HG03280 (cell line): ENCODE measurements at regions not wholly inside any gene's neighbourhood (a gene's known extent, or its start where the extent isn't known, plus 50 kb on each side); places are given as distances from the start of the nearest gene placed in this dataset.

Experiments
- ATAC-seq: cut with Tn5 transposase; IDR thresholded peaks from one replicate; pipeline ENCODE4 v1.9.1; 2021; ENCODE audit warnings: mild to moderate bottlenecking, moderate library complexity; ENCODE audit not compliant: unreplicated experiment

DNA sequence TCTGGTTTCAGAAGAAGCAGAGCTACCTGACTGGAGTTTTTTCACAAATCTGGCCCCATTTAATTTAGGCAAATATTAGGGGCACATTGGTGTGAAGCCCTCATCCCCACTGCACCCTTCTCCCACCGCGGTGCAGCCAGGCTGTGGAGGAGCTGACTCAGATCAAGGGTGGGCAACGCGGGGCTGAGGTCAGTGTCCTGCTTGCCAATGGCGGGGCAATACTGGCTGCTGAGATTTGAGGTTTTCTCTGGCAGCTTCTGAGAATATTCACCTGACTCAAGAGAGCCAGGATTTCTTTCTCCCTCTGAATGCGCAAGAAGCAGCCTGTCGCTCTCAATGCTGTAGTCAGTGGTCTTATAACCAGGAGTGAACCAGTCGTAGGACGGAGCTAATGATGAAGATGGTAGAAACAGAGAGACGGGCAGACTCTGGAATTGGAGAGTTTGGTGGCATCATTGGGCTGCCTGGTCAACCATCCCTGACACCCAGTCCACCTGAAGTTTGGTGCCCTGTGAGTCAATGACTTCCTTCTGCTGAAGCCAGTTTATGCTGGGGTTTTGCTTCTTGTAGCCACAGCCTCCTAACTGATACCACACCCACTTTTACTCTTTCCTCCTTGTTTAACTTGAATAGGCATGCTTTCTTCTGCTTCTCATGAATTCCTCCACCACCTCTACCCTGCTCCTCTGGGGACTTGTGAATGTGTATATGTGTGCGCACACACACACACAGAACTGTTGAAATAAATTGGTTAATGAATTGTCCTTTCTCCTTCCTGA, 123.7 kb upstream of the CTBP2 start:
- no peak for ATAC-seq

DNA sequence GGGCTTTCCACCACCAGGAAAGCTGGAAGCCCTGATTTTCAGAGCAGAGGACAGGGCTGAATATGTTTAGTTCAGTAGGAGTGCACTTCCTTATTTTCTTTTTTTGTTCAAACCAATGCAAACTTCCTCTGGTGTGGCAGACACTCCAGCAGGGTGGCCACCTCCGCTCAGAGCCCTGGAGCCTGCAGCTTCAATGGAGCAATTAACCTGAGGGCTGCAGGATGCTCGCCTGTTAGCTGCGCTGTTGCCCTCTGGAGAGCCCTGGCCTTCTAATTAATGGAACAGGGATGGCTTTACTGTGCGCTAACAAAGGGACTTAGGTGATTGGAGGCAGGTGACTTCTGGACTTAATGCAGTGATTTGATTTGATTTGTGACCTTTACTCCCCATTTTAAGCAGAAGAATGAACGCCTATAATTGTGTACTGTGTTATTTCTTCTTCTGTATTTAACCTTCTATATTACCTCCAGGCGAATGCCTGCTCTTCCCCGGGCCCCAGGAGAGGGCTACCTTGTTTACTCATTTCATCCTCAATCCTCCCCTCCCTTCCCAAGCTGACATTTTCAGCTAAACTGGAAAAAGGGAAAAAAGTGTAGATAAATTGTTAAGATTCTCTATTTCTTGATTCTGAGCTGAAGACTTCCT, 123.0 kb upstream of the CTBP2 start:
- ATAC-seq: no peak

DNA sequence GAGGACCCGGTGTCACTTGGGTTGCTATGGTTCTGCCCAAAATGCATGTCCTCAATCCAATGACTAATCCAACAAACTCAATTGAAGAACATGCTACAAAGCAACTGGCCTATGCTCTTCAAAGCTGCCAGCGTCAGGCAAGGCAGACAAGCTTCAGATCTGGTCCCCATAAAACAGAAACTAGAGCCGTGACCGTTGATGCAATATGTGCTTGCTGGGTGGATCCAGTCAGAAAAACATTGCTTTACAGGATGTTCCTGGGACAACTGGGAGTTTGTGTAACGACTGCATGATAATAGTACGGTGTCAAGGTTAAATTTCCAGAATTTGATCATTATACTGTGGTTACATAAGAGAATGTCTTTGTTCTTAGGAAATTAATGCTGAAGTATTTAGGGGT, 120.7 kb upstream of the CTBP2 start:
- ATAC-seq: no peak

DNA sequence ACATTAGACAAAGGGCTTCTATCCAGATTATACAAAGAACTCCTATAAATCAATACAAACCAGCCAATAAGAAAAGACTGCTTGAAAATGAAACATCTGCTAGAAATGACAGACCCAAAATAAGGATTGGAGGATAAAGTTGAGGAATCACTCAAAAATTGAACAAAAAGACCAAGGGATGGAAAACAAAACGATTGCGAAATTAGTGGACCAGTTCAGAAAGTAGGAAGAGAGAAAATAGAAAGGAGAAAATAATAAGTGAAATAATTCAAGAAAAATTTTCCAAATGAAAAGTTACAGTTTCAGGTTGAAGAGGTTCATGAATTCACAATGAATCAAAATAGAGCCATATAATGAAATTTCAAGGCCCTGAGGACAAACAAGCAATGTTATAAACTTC, 115.8 kb upstream of the CTBP2 start:
- no peak for ATAC-seq

DNA sequence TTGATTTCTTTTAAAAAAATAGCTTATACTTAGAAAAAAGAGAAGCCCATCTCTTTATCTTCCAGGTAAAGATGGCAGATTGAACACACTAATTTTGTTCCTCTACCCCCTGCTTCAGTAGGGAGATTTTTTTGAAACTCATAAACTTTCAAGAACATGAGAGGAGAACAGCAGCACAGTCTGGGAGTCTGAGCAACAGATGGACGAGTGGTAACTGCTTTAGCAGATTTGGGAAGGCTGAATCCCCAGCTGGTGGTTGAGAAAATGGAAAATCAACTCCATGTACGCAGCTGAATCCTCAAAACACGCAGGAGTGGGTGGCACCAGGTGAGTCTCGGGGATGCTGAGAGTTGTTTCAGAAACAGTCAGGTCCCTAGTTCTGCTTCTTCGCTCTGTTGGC, 114.6 kb upstream of the CTBP2 start:
- ATAC-seq: no peak

DNA sequence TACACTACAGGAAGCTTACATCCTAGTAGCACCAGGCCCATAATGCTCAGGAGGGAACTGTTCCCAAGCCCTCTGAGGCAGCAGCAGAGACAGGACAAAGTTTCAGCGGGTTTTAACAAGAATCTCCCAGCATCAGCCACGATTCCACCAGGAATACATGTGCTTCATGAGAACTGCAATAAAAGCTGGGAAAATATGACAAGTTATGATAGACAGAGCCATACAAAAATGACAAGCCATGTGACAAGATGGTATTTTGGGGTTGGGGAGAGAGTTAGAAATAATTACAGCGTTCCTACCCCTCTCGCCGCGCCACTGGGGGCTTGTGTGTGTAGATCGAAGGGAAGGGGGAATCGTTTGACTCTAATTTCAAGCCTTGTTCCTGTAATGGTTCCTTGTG, 112.7 kb upstream of the CTBP2 start:
- no peak for ATAC-seq

DNA sequence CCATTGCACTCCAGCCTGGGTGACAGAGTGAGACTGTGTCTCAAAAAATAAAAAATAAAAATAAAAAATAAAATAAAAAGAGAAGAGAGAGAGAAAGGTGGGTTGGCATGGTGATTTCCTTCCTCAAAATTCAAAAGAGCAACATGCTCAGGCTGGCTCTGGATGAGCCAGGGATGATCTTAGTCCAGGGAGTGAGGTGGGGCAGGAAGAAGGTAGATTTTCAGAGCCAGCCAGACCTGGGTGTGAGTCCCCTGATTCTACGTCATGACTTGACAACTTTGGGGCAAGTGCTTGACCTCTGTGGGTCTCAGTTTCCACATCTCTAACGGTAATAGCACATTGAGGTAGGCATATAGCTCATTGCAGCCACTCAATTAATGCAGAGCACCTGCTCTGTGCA, 109.4 kb upstream of the CTBP2 start:
- ATAC-seq: no peak

DNA sequence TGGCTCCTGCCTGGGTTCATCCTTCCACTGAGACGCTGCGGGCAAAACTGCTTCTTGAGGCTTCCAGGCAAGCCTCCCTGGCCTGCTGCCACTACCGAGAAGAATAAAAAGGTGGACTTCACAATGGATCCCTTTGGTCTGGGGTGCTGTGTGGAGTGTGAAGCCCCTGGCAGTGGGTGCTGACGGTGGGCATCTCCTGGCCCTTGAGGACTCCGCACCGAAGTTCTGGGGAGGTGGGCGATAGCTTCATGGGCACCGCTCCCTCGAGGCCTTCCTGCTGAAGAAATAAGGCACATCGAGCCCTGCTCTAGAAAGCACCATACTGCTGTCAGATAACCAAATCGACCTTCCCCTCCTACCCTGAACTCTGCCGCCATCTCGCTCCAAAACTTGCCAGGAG, 106.6 kb upstream of the CTBP2 start:
- no peak for ATAC-seq

DNA sequence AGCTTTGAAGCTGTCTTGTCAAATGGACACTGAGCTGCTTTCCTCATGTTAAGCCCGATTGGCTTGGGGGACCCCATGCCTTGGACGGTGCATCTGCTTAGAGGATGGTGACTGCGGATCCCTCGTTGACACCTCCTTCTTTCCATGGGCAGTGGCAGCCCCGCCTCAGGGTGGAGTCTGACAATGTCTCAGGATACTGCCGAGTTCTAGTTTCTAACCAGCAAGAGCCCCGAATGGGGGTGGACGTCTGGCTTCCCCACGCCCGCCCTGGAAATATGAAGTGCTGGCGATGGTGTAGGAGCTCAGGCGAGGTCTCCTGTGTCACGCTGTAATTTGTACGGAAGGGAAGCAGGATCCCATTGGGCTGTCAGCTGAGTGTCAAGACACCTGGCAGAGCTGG, 106.2 kb upstream of the CTBP2 start:
- ATAC-seq: no peak

DNA sequence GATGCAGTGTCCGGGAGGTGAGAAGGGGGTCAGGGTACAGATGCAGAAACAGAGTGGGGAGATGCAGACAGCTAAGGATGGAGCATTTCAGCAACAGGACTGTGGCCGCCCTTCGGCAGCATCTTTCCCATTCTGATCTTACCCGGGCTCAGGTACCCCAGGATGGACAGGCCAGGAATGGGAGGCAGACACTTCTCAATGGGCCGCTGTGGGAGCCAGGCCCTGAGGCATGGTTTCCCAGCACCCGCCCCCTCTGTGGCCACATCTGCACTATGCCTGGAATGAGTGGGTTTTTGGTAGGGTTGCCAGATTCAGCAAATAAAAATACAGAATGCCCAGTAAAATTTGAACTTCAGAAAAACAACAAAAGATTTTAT, 105.2 kb upstream of the CTBP2 start:
- ATAC-seq: no peak

DNA sequence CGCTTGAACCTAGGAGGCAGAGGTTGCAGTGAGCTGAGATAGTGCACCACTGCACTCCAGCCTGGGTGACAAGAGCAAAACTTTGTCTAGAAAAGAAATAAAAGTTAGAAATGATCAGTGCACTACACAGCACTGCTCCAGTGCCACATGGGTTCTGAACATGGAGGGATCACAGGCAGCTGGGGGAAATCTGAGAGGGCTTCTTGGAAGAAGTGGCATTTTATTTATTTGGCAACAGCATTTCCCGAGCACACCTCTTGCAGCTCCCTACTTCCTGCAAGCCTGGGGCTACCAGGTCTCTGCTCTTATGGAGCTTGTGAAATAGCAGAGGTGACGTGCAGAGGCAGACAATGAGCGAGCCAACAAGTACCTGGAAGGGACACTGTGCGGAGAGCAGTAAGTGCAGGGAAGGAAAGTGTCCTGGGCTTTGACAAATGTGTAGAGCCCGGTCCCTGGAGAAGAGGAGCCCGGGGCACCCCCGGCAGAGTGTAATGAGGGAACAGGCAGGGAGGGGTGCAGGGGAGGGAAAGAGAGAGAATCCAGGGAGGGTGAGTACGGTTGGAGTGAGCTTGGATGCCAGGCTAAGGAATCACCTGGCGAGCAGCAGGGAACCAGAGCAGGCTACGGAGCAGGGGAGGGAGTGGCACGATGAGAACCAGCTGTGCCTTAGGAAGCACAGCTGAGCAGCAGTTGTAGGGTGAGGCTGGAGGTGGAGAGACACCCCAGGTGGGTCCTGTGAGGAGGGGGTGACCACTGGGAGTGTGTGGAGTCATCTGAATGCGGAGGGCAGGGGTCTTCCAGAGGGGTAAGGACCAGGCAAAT, 104.6 kb upstream of the CTBP2 start:
- no peak for ATAC-seq

DNA sequence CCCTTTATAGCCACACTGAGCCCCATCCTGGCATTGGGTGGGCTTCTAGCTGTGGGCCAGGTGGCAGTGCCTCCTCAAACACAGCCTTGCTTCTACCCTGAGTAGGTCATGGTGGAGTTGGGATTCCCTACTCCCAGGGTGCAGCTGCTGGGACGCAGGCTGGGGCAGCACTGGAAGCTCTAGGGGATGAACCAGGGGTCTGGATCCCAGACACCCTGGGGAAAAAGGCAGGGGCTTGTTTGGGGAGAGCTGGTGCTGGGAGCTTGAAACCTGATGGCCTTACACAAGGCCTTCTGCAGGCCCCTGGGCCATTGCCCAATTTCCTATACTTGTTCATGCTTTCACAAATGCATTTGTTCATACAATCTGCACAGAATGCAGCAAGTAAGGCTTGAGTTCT, 103.7 kb upstream of the CTBP2 start:
- ATAC-seq: no peak

DNA sequence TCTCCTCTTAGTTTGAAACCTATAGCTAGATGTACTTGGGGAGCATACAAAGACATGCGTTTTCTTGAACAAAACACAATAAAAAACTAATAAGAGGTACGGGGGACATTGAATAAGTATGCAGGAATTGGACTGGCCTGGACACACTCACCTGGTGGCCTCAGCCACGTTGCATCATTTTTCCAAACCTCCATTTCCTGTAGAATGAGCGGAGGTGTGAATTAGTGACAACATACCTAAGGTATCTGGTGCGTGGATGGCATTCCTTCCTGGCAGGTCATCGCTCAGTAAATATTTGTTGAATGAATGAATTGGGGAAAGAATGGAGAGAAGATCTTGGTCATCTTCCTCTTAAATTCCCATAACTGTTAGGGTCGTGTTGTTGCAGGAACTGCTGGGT, 103.2 kb upstream of the CTBP2 start:
- no peak for ATAC-seq

DNA sequence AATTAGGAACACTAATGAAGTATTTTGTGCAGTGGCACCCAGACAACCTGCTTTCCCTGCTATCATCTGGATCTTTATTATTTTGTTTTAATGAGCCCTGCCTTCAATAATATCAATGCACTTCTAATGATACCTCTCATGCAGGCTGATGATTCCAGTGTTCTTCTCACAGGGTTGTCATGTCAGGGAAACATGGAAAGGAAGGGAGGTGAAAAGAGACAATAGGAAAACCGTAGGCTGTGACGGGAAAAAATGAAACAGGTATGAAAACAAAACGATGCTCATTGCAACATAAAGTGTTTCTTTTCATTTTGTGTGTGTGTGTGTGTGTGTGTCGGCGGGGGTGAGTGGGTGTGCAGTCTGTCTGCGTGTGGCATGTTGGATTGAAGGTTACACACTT, 102.6 kb upstream of the CTBP2 start:
- ATAC-seq: no peak

DNA sequence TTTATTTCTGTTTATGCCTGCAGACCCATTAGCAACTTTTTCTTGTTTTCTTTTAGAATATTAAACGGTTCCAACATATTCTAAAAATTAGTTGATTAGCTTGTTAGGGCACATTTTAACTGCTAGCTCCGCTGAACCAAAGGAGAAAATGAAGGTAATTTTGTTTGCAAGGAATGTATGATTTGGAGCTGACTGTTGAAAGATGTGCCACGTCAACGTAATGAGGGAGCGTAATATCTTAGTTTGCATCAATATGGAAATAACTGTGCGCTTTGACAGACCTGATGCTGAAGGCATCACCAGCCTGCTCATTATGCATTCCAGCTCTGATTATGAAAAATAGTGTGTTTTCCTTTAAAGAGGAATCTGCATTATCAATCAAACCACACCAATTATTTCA, 102.0 kb upstream of the CTBP2 start:
- ATAC-seq: no peak

DNA sequence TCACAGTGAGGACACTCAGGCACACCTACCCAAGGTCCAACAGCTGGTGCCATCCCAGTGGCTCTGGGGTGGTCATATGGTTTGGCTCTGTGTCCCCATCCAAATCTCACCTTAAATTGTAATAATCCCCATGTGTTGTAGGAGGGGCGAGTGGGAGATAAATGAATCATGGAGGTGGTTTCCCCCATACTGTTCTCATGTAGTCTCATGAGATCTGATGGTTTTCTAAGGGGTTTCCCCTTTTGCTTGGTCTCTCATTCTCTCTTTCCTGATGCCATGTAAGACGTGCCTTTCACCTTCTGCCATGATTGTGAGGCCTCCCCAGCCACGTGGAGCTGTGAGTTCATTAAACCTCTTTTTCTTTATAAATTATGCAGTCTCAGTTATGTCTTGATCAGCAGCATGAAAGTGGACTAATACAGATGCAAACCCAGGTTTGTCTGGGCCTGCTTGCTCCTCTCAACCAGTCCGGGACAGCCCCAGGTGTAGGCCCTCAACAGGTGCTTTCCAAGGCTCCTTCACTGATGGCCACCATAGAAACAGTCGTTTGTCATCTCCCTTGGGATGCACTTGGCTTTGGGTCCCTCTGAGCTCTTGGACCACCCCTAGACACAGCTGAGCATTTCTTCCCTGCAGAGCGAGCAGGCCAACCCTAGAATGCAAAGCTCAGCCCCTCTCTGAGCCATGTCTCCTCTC, 101.3 kb upstream of the CTBP2 start:
- ATAC-seq: no peak

DNA sequence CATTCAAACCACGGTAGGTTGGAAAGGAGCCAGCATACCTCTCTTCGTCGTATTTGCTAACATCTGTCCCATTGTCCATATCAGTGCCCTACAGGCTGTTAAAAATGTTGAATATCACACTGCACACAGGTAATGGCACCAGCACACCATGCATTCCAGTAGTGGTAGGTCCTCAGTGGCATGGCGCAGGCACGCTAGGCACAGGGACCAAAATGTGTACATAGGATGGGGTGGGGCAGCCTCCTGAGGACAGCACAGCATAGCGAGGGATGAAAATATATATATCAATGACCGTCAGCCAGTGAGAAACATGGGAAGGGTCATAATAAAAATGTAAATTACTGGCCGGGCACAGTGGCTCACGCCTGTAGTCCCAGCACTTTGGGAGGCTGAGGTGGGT, 99.9 kb upstream of the CTBP2 start:
- ATAC-seq: no peak

DNA sequence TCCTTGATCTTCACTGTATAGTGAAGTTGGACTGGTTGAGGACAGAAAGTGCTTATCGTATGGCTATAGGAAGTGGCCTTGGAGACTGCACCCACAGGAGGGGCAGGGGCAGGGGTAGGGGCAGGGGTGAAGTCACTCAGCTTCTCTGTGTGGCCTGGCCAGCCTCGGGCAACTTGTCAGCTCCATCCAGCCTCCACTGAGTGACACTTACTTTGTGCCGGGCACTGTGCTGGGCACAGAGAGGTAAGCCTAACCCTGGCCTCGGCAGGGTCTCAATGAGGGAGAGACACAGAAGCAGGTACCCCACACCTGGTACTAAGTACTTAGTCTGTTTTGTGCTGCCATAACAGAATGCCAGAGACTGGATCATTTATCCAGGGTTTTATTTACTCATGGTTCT, 99.3 kb upstream of the CTBP2 start:
- no peak for ATAC-seq

DNA sequence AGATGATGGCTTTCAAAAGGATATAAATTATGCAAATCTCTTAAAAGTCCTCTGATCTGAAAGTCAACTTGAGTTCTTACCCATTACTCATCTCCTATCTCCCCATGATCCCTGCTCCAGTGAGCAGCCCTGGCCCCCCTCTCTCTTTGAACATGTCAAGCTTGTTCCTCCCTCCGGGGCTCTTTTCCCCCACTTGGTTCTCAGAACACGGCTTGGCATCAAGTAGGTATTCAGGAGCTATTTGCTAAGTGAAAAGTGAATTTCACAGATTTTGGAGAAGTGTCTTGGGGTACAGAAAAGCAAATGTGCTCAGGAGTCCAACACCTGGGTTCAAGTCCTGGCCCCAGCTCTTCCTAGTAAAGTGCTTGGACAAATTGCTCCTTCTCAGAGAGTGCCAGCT, 98.3 kb upstream of the CTBP2 start:
- no peak for ATAC-seq

DNA sequence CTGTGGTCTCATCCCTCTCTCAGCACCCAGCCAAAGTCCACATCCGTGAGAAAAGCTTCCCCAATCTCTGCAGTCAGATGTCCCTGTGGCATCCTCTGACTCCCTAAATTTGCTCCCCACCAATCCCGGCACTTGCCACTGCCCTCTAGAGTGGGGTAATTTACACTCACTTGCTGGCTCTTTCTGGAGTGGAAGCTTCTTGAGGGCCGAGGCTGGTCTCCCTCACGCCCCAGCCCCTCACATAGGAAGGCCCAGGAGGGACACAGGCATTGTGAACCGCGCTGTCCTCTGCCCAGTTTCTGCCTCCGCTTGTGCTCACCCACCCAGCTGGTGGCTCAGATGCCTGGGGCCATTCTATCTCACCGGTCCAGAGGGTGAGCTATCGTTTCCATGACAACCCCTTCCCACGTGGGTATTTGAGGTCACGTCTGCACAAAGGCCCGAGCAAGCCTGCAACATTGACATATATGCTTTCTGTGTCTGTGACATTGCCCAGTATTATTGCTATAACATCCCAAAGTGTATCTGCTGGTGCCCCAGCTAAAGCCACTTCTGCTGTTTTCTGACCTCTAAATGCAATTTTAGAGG, 97.3 kb upstream of the CTBP2 start:
- ATAC-seq: no peak

DNA sequence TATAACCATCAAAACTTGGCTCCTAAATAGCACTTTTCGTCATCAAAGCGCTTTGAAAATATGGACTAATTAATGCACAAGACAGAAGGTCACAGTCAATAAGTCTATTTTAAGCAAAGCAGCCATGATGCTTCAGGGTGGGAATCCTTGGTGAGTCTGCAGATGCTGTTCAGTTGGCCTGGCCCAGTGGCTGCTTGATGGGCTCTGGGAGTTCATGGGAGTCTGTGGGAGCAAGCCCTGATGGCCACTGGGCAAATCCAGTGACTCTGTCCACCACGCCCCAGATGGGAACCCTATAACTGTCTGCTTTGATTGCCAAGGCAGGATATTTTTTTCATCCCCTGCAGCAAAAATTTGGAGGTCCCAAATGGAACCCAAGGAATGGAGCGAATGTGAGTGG, 95.7 kb upstream of the CTBP2 start:
- no peak for ATAC-seq
